C4-2B (cell line): ENCODE measurements at regions not wholly inside any gene's neighbourhood (a gene's known extent, or its start where the extent isn't known, plus 50 kb on each side); places are given as distances from the start of the nearest gene placed in this dataset.

Source experiments
- ZFX ChIP-seq: fragments of 450-650 bp; IDR thresholded peaks from 2 replicates; pipeline ENCODE4 v1.6.1; 2017
- TF ChIP-seq, protein P1 (sequence below): fragments of 450-650 bp; conservative IDR thresholded peaks from 2 replicates; pipeline ENCODE4 v1.5.1; 2017; ENCODE audit warnings: mild to moderate bottlenecking

DNA sequence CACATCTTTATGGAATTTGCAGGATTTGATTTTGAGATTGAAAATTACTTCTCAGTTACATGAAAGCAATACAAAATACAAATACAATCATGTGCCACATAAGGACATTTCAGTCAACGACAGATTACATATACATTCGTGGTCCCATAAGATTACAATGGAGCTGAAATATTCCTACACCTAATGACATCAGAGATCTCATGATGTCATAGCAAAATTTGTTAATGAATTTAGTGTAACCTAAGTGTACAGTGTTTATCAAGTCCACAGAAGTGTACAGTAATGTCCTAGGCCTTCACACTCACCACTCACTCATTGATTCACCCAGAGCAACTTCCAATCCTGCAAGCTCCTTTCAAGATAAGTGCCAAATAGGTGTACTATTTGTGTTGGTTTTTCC is 126.5 kb downstream of the GPAM start:
- no peak for TF ChIP-seq ZFX
- TF ChIP-seq, protein P1, sequence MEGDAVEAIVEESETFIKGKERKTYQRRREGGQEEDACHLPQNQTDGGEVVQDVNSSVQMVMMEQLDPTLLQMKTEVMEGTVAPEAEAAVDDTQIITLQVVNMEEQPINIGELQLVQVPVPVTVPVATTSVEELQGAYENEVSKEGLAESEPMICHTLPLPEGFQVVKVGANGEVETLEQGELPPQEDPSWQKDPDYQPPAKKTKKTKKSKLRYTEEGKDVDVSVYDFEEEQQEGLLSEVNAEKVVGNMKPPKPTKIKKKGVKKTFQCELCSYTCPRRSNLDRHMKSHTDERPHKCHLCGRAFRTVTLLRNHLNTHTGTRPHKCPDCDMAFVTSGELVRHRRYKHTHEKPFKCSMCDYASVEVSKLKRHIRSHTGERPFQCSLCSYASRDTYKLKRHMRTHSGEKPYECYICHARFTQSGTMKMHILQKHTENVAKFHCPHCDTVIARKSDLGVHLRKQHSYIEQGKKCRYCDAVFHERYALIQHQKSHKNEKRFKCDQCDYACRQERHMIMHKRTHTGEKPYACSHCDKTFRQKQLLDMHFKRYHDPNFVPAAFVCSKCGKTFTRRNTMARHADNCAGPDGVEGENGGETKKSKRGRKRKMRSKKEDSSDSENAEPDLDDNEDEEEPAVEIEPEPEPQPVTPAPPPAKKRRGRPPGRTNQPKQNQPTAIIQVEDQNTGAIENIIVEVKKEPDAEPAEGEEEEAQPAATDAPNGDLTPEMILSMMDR, result no peak
